ENCODE measurements at regions not wholly inside any gene's neighbourhood (a gene's known extent, or its start where the extent isn't known, plus 50 kb on each side); places are given as distances from the start of the nearest gene placed in this dataset.
A peak's percentile ranks its signal among the peaks of the same experiment; 100 is the strongest.
"Not testable (repeated sequence)": the region's sequence is repeated elsewhere in the genome, so short reads cannot be mapped to it uniquely, and the experiment has no call there.

- peaks cover 14% of the 10 kb centered on the region for H3K4me1 Mint-ChIP-seq
- H3K4me3 Mint-ChIP-seq: no peak overlapping the region
- TF ChIP-seq, protein P1, sequence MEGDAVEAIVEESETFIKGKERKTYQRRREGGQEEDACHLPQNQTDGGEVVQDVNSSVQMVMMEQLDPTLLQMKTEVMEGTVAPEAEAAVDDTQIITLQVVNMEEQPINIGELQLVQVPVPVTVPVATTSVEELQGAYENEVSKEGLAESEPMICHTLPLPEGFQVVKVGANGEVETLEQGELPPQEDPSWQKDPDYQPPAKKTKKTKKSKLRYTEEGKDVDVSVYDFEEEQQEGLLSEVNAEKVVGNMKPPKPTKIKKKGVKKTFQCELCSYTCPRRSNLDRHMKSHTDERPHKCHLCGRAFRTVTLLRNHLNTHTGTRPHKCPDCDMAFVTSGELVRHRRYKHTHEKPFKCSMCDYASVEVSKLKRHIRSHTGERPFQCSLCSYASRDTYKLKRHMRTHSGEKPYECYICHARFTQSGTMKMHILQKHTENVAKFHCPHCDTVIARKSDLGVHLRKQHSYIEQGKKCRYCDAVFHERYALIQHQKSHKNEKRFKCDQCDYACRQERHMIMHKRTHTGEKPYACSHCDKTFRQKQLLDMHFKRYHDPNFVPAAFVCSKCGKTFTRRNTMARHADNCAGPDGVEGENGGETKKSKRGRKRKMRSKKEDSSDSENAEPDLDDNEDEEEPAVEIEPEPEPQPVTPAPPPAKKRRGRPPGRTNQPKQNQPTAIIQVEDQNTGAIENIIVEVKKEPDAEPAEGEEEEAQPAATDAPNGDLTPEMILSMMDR (IDR thresholded peaks at IDR 0.05; ENCODE audit: unreplicated experiment in 3 of 3): peak; percentile 71 to 83 (median 76)
- no peak overlapping the region for H3K27ac Mint-ChIP-seq
- H3K27me3 Mint-ChIP-seq (ENCODE audit: low read depth): peaks cover 5% of the 10 kb centered on the region
- no peaks in the 10 kb centered on the region for H3K36me3 Mint-ChIP-seq (ENCODE audit: low read depth)
- H3K9me3 Mint-ChIP-seq: no peaks in the 10 kb centered on the region
Measured at GRCh38 chr4:112031712-112032328, 113.4 kb upstream of the FAM241A start.

GRCh38 chr4:112036886-112037285, 108.4 kb upstream of the FAM241A start:
- no peaks in the 10 kb centered on the region for H3K4me1 Mint-ChIP-seq
- no peak overlapping the region for H3K4me3 Mint-ChIP-seq
- no peaks in the 10 kb centered on the region for H3K27me3 Mint-ChIP-seq (ENCODE audit: low read depth)
- no peaks in the 10 kb centered on the region for H3K9me3 Mint-ChIP-seq
- H3K27ac Mint-ChIP-seq: no peak overlapping the region
- TF ChIP-seq, protein P1 (IDR thresholded peaks at IDR 0.05; ENCODE audit: unreplicated experiment in 3 of 3): no peak
- H3K36me3 Mint-ChIP-seq (ENCODE audit: low read depth): no peaks in the 10 kb centered on the region

GRCh38 chr4:112038861-112039260, 106.4 kb upstream of the FAM241A start:
- Mint-ChIP-seq H3K27ac (no peak overlapping the region), H3K4me3 (no peak overlapping the region), H3K9me3 (no peaks in the 10 kb centered on the region), H3K4me1 (no peaks in the 10 kb centered on the region), H3K27me3 (ENCODE audit: low read depth) (no peaks in the 10 kb centered on the region), H3K36me3 (ENCODE audit: low read depth) (no peaks in the 10 kb centered on the region)
- TF ChIP-seq, protein P1 (IDR thresholded peaks at IDR 0.05; ENCODE audit: unreplicated experiment in 3 of 3): no peak

- H3K27ac Mint-ChIP-seq; H3K27me3 Mint-ChIP-seq (ENCODE audit: low read depth); H3K36me3 Mint-ChIP-seq (ENCODE audit: low read depth); H3K4me3 Mint-ChIP-seq; H3K9me3 Mint-ChIP-seq; H3K4me1 Mint-ChIP-seq: not testable (repeated sequence)
Measured at GRCh38 chr4:112049119-112049518, 96.1 kb upstream of the FAM241A start.

- H3K27ac Mint-ChIP-seq: no peak overlapping the region
- H3K27me3 Mint-ChIP-seq (ENCODE audit: low read depth): no peaks in the 10 kb centered on the region
- H3K4me1 Mint-ChIP-seq: no peaks in the 10 kb centered on the region
- H3K4me3 Mint-ChIP-seq: no peak overlapping the region
- H3K9me3 Mint-ChIP-seq: no peaks in the 10 kb centered on the region
- TF ChIP-seq, protein P1 (IDR thresholded peaks at IDR 0.05; ENCODE audit: unreplicated experiment in 3 of 3): no peak
- no peaks in the 10 kb centered on the region for H3K36me3 Mint-ChIP-seq (ENCODE audit: low read depth)
Measured at GRCh38 chr4:112053825-112054350, 91.4 kb upstream of the FAM241A start.

DNA sequence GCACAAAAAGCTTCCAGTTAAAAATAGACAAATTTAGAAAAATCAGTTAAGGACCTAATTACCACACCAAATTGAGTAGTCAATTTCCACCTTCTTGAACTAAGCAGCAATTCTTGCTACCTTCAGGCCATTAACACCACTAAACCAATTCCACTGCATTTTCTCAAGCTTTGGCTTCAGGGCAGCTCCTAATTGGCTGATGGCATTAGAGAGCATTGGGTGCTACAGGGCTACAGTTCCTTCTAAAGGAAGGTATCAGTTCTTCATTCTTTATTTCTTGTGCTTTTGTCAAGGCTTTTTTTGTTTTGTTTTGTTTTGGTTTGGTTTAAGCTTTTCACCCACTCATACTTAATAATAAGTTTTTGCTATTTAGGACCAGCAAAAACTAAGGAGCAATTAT, 90.2 kb upstream of the FAM241A start:
- Mint-ChIP-seq H3K27me3 (ENCODE audit: low read depth) (no peaks in the 10 kb centered on the region), H3K4me3 (no peak overlapping the region), H3K4me1 (no peaks in the 10 kb centered on the region), H3K9me3 (no peaks in the 10 kb centered on the region), H3K36me3 (ENCODE audit: low read depth) (no peaks in the 10 kb centered on the region), H3K27ac (no peak overlapping the region)
- TF ChIP-seq, protein P1 (IDR thresholded peaks at IDR 0.05; ENCODE audit: unreplicated experiment in 3 of 3): no peak
